H1 (cell line): ENCODE measurements at regions not wholly inside any gene's neighbourhood (a gene's known extent, or its start where the extent isn't known, plus 50 kb on each side); places are given as distances from the start of the nearest gene placed in this dataset.

Experiments used
- CHD7 ChIP-seq: fragments of 300-600 bp; sonication (generic); IDR thresholded peaks from 2 replicates; pipeline ENCODE4 v1.7.1; 2012; ENCODE audit warnings: low read length, moderate library complexity, mild to moderate bottlenecking, inconsistent platforms; ENCODE audit not compliant: insufficient replicate concordance
- POU5F1 ChIP-seq: IDR thresholded peaks from 2 replicates; pipeline ENCODE4 v1.6.1; 2011; ENCODE audit warnings: low read depth, mild to moderate bottlenecking, low read length, moderate library complexity
- SIX5 ChIP-seq: IDR thresholded peaks from 2 replicates; pipeline ENCODE4 v1.6.1; 2011; ENCODE audit warnings: mild to moderate bottlenecking, low read depth, low read length

- no peak for TF ChIP-seq SIX5
- TF ChIP-seq CHD7 = no peak
- TF ChIP-seq POU5F1 = no peak
Observed at GRCh38 chr18:72375618-72376017, 168.5 kb downstream of the CBLN2 start (continued).
